ENCODE measurements at regions not wholly inside any gene's neighbourhood (a gene's known extent, or its start where the extent isn't known, plus 50 kb on each side); places are given as distances from the start of the nearest gene placed in this dataset.
"Not testable (repeated sequence)": the region's sequence is repeated elsewhere in the genome, so short reads cannot be mapped to it uniquely, and the experiment has no call there.

DNA sequence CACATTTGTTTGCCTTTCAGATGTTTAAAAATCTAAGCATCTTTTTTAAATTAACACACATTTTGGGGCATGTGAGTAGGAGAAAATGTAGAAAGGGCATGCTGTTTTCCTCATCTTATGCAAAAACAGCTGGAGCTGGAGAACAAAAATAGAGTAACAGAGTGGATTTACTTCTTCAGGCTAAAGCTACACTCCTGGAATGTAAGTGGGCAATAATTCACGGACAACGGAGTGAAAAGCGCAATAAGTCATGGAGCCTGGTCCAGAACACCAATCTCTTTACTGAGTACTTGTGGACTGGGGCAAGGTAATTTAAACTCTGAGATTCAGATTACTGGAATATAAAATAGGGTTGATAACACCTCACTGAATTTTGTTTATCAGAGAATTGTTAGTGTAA lies 1018.8 kb upstream of the HS3ST1 start:
- H3K4me3 ChIP-seq (ENCODE audit: low read depth, low read length): no peak overlapping the region
- in situ Hi-C loops (cut with HindIII; ENCODE audit: low sequenced_read_pairs): no loop called here
- TF ChIP-seq CTCF (IDR thresholded peaks at IDR 0.05; ENCODE audit: low read depth, low read length, missing control alignments): no peak
- DNase-seq (ENCODE audit: low read depth): no peak

DNA sequence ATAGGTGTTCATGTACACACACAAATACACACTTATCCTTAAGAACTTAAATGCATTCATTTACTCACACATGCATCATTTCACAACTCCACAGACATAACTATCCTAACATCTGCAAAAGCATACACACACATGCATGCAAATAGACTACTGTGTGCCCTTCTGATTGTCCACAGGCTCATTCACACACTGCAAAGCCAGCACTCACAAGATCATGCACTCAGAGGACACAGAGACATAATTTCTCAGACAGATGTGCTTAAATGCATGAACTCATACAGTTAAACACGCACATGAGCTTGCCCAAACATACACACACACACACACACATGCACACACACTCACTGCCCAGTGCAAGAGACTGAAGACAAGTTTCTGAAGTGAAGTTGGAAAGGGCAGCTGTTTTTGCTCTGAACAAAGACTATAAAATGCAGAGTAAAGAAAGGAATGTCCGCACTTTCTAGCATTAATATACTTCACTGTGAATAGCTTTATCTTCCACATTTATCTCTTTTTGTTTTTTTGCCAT lies 1018.0 kb upstream of the HS3ST1 start:
- no peak overlapping the region for H3K4me3 ChIP-seq (ENCODE audit: low read depth, low read length)
- no peak for DNase-seq (ENCODE audit: low read depth)
- no peak for TF ChIP-seq CTCF (IDR thresholded peaks at IDR 0.05; ENCODE audit: low read depth, low read length, missing control alignments)
- in situ Hi-C loops (cut with HindIII; ENCODE audit: low sequenced_read_pairs): no loop called here

- DNase-seq (ENCODE audit: low read depth): no peak
- no peak overlapping the region for H3K4me3 ChIP-seq (ENCODE audit: low read depth, low read length)
- in situ Hi-C loops (cut with HindIII; ENCODE audit: low sequenced_read_pairs): no loop called here
These were observed 1017.6 kb upstream of the HS3ST1 start for GRCh38 chr4:12446256-12446655.

DNA sequence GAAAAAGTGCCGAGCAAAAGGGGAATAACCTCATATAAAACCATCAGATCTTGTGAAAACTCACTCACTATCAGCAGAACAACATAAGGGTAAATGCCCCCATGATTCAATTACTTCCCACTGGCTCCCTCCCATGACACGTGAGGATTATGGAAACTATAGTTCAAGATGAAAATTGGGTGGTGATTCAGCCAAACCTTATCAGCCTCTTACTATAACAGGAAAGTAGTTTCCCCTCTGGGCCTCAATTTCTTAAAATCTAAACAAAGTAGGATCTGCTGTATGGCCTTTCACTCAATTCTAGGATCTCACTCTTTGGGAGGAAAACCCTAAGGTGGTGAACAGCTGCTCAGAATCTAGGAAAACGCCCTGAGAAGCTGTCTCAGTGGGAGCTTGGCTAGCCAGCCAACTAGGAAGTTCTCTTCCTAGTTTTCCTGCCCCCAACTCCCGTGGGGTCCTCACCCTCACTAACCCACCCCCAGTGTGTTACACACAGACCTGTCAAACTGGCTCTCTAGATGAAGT lies 1017.1 kb upstream of the HS3ST1 start:
- TF ChIP-seq CTCF (IDR thresholded peaks at IDR 0.05; ENCODE audit: low read depth, low read length, missing control alignments): no peak
- H3K4me3 ChIP-seq (ENCODE audit: low read depth, low read length): no peak overlapping the region
- in situ Hi-C loops (cut with HindIII; ENCODE audit: low sequenced_read_pairs): no loop called here
- DNase-seq (ENCODE audit: low read depth): no peak

More at GRCh38 chr4:12446256-12446655, 1017.6 kb upstream of the HS3ST1 start:
- no peak for TF ChIP-seq CTCF (IDR thresholded peaks at IDR 0.05; ENCODE audit: low read depth, low read length, missing control alignments)

DNA sequence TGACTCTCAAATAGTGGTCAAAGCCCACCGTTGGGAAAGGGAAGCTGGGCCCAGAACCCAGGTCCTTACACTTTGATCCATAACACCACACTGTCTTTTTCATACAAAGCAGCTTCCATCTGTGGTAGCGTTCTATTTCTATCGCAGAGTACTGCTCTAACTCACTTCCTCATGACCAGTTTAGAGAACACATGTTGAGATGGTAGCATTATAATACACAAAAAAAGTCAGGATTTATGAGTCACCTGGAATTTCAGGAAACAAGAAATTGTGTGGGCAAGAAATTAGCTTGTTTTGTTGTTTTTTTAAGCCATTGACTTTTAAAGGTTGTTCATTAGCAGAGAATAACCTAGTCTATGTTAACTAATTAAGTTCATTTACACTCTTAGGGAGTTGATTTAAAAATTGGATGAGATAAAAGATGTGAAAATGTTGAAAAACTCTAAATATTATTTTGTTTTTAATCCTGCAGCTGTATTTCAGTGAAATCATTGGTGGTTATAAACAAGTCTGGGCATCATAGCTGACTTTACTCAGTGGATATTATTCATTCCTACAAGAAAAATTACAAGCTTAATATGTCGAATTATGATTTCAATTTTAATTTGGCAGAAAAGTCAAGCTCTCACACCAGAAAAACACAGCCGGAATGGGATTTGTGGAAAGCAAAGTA lies 1011.1 kb upstream of the HS3ST1 start:
- no peak for DNase-seq (ENCODE audit: low read depth)
- H3K4me3 ChIP-seq (ENCODE audit: low read depth, low read length): no peak overlapping the region
- in situ Hi-C loops (cut with HindIII; ENCODE audit: low sequenced_read_pairs): no loop called here
- TF ChIP-seq CTCF (IDR thresholded peaks at IDR 0.05; ENCODE audit: low read depth, low read length, missing control alignments): no peak

- DNase-seq (ENCODE audit: low read depth); in situ Hi-C loops (cut with HindIII; ENCODE audit: low sequenced_read_pairs): not testable (repeated sequence)
These were observed 1002.6 kb upstream of the HS3ST1 start for GRCh38 chr4:12431259-12431658.

GRCh38 chr4:12421364-12421763 lies 992.7 kb upstream of the HS3ST1 start:
- no peak for TF ChIP-seq CTCF (IDR thresholded peaks at IDR 0.05; ENCODE audit: low read depth, low read length, missing control alignments)
- in situ Hi-C loops (cut with HindIII; ENCODE audit: low sequenced_read_pairs): no loop called here
- DNase-seq (ENCODE audit: low read depth): no peak
- no peak overlapping the region for H3K4me3 ChIP-seq (ENCODE audit: low read depth, low read length)

More at GRCh38 chr4:12431259-12431658, 1002.6 kb upstream of the HS3ST1 start:
- H3K4me3 ChIP-seq (ENCODE audit: low read depth, low read length): not testable (repeated sequence)
